Loucy (cell line): ENCODE measurements at regions not wholly inside any gene's neighbourhood (a gene's known extent, or its start where the extent isn't known, plus 50 kb on each side); places are given as distances from the start of the nearest gene placed in this dataset.

Experiments used
- H2AFZ ChIP-seq: fragments of 200-600 bp; sonication (generic); 2 replicates; pipeline ENCODE4 v1.6.0; 2016; ENCODE audit warnings: antibody characterized with exemption, mild to moderate bottlenecking, low read length, moderate library complexity
- H3F3A ChIP-seq: fragments of 200-600 bp; 2 replicates; pipeline ENCODE4 v1.6.0; 2016; ENCODE audit warnings: antibody characterized with exemption, low read depth, mild to moderate bottlenecking
- H3K27me3 ChIP-seq: fragments of 200-600 bp; sonication (generic); 2 replicates; pipeline ENCODE4 v1.6.1; 2014; ENCODE audit warnings: low read length, mild to moderate bottlenecking; ENCODE audit not compliant: insufficient read depth, poor library complexity, severe bottlenecking
- H3K36me3 ChIP-seq: fragments of 200-600 bp; sonication (generic); 2 replicates; pipeline ENCODE4 v1.6.1; 2016; ENCODE audit warnings: low read length; ENCODE audit not compliant: insufficient read depth
- H3K4me1 ChIP-seq: fragments of 200-600 bp; sonication (generic); 2 replicates; pipeline ENCODE4 v1.5.1; 2014; ENCODE audit warnings: low read length, mild to moderate bottlenecking; ENCODE audit not compliant: insufficient read depth, poor library complexity, severe bottlenecking
- H3K4me2 ChIP-seq: fragments of 200-600 bp; sonication (generic); 2 replicates; pipeline ENCODE4 v1.6.0; 2014; ENCODE audit warnings: antibody characterized with exemption, low read length, low read depth, mild to moderate bottlenecking; ENCODE audit not compliant: poor library complexity, severe bottlenecking
- H3K4me3 ChIP-seq: fragments of 200-600 bp; sonication (generic); 2 replicates; pipeline ENCODE4 v1.5.1; 2014; ENCODE audit warnings: low read length, mild to moderate bottlenecking, mixed read lengths; ENCODE audit not compliant: poor library complexity, severe bottlenecking
- H3K79me2 ChIP-seq: fragments of 200-600 bp; sonication (generic); 2 replicates; pipeline ENCODE4 v1.6.1; 2014; ENCODE audit warnings: low read length; ENCODE audit not compliant: insufficient read depth
- H3K9ac ChIP-seq: fragments of 200-600 bp; sonication (generic); 2 replicates; pipeline ENCODE4 v1.6.0; 2014; ENCODE audit warnings: mild to moderate bottlenecking, low read depth, low read length, moderate library complexity; ENCODE audit not compliant: poor library complexity, severe bottlenecking
- H3K9me2 ChIP-seq: fragments of 200-600 bp; sonication (generic); replicated peaks from 2 replicates; pipeline ENCODE4 v1.6.1; 2016; ENCODE audit warnings: low read depth, low read length, mixed read lengths
- H3K9me3 ChIP-seq: fragments of 200-600 bp; sonication (generic); 2 replicates; pipeline ENCODE4 v1.6.1; 2014; ENCODE audit warnings: mild to moderate bottlenecking, antibody characterized with exemption, low read length, low read depth; ENCODE audit not compliant: insufficient read depth
- H4K20me1 ChIP-seq: fragments of 200-600 bp; sonication (generic); 2 replicates; pipeline ENCODE4 v1.6.0; 2014; ENCODE audit warnings: antibody characterized with exemption, low read length, mild to moderate bottlenecking; ENCODE audit not compliant: insufficient read depth, poor library complexity, severe bottlenecking
- EZH2phosphoT487 ChIP-seq: fragments of 200-600 bp; IDR thresholded peaks from 2 replicates; pipeline ENCODE4 v1.6.1; 2018; ENCODE audit warnings: antibody characterized with exemption, mild to moderate bottlenecking, moderate library complexity, borderline replicate concordance
- TF ChIP-seq, protein P1 (sequence below): fragments of 200-600 bp; sonication (generic); conservative IDR thresholded peaks from 2 replicates; pipeline ENCODE4 v1.5.1; 2014; ENCODE audit warnings: mild to moderate bottlenecking, antibody characterized with exemption, low read length

DNA sequence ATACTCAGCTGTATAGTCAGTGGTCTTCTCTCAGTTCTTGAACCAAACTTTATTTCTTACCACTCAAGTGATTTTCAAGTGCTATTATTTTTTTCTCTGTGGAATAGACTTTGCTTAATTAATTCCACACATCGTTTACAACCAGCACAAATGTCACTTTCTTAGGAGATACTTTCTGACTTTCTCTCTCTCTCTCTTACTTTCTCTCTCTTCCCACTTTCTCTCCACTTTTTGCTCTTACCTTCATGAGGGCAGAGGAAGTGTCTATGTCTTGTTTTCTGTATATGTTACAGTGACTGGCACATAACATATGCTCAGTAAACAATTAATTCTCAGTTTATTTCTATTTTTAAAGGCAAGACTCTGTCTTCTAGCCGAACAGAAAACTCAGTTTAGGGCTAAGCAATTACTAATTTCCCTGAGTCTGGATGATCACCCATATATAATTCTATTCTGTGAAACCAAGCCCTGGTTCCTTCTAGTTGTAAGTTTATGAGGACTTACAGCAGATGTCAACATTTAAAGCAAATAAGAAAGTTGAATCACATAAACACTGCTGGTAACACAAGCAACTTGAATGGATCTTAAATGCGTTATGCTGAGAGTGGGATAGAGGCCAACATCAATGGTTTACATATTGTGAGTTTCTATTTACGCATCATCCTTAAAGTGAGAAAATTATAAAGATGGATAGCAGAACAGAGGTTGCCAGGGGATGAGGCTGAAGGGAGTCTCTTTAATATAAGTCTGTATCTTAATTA is 791.4 kb downstream of the MTRR start:
- Histone ChIP-seq H3K9me2 (no peaks in the 10 kb centered on the region), H4K20me1 (no peaks in the 10 kb centered on the region), H2AFZ (no peak overlapping the region), H3K4me2 (no peak overlapping the region), H3K9me3 (no peaks in the 10 kb centered on the region), H3K27me3 (no peaks in the 10 kb centered on the region), H3K4me1 (no peaks in the 10 kb centered on the region), H3K36me3 (no peaks in the 10 kb centered on the region), H3K4me3 (no peak overlapping the region), H3K79me2 (no peaks in the 10 kb centered on the region), H3F3A (no peaks in the 10 kb centered on the region), H3K9ac (no peak overlapping the region)
- TF ChIP-seq, protein P1, sequence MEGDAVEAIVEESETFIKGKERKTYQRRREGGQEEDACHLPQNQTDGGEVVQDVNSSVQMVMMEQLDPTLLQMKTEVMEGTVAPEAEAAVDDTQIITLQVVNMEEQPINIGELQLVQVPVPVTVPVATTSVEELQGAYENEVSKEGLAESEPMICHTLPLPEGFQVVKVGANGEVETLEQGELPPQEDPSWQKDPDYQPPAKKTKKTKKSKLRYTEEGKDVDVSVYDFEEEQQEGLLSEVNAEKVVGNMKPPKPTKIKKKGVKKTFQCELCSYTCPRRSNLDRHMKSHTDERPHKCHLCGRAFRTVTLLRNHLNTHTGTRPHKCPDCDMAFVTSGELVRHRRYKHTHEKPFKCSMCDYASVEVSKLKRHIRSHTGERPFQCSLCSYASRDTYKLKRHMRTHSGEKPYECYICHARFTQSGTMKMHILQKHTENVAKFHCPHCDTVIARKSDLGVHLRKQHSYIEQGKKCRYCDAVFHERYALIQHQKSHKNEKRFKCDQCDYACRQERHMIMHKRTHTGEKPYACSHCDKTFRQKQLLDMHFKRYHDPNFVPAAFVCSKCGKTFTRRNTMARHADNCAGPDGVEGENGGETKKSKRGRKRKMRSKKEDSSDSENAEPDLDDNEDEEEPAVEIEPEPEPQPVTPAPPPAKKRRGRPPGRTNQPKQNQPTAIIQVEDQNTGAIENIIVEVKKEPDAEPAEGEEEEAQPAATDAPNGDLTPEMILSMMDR: no peak
- no peak for TF ChIP-seq EZH2phosphoT487

DNA sequence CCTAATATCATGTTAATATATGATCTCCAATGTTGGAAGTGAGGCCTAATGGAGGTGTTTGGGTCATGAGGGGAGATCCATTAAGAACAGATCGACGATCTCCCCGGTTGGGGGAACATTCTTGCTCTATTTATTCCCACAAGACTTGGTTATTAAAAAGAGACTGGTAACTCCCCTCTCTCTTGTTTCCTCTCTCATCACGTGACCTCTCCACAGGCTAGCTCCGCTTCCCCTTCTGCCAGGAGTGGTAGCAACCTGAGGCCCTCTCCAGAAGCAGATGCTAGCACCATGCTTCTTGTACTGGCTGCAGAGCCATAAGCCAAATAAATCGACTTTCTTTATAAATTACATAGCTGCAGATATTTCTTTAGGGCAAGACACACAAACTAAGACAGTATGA is 794.4 kb downstream of the MTRR start:
- Histone ChIP-seq H3K4me2 (no peak overlapping the region), H4K20me1 (no peaks in the 10 kb centered on the region), H3K4me1 (no peaks in the 10 kb centered on the region), H3K27me3 (no peaks in the 10 kb centered on the region), H3K9me2 (no peaks in the 10 kb centered on the region), H3F3A (no peaks in the 10 kb centered on the region), H2AFZ (no peak overlapping the region), H3K9ac (no peak overlapping the region), H3K36me3 (no peaks in the 10 kb centered on the region), H3K79me2 (no peaks in the 10 kb centered on the region), H3K4me3 (no peak overlapping the region), H3K9me3 (no peaks in the 10 kb centered on the region)
- no peak for TF ChIP-seq EZH2phosphoT487

DNA sequence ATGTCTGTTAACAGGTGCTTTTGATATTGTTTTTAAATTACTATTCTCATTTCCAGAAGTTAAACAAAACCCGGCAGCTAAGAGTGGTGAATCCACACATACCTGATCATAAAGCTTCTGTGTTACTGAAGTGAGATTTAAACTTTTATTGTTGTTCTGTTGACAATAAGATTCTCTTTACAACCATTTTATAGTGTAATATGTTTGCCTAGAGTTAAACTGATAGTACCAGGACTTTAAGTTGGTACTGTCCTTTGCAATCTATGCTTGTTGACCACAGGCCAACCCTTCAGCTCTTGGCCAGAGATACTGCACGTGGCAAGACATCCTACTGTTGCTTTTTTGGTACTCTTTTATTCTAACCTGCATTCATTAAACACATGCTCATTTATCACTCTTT is 806.2 kb downstream of the MTRR start:
- H3K4me3 ChIP-seq: no peak overlapping the region
- no peaks in the 10 kb centered on the region for H4K20me1 ChIP-seq
- no peak for TF ChIP-seq EZH2phosphoT487
- TF ChIP-seq, protein P1: no peak
- H3K79me2 ChIP-seq: no peaks in the 10 kb centered on the region
- no peaks in the 10 kb centered on the region for H3K27me3 ChIP-seq
- no peaks in the 10 kb centered on the region for H3K4me1 ChIP-seq
- no peaks in the 10 kb centered on the region for H3F3A ChIP-seq
- no peak overlapping the region for H2AFZ ChIP-seq
- H3K9ac ChIP-seq: no peak overlapping the region
- no peak overlapping the region for H3K4me2 ChIP-seq
- H3K9me3 ChIP-seq: 0 out of 2 replicates have a peak, but pooled peaks cover 4% of the 10 kb centered on the region
- no peaks in the 10 kb centered on the region for H3K9me2 ChIP-seq
- no peaks in the 10 kb centered on the region for H3K36me3 ChIP-seq

DNA sequence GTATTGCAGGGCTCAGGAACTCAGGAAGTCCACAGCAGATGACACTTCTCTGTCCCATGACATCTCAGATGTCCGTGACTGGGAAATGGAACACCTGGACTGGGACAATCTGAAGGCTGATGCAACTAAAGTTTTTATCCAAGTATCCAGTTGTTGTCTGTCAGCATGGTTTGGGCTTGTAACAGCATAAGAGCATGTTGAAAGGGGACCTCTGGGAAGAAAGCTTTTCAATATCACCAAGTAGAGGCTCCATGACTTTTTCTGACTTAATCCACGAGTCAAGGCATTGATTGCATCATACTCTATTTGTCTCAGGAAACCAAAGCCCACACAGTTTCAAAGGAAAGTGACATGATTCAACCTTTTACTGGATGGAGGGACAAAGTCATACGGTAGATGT is 807.7 kb downstream of the MTRR start:
- Histone ChIP-seq H3K9ac (no peak overlapping the region), H4K20me1 (no peaks in the 10 kb centered on the region), H2AFZ (no peak overlapping the region), H3K9me3 (0 out of 2 replicates have a peak, but pooled peaks cover 4% of the 10 kb centered on the region), H3K4me2 (no peak overlapping the region), H3K27me3 (no peaks in the 10 kb centered on the region), H3K79me2 (no peaks in the 10 kb centered on the region), H3K9me2 (no peaks in the 10 kb centered on the region), H3F3A (no peaks in the 10 kb centered on the region), H3K4me1 (no peaks in the 10 kb centered on the region), H3K36me3 (no peaks in the 10 kb centered on the region), H3K4me3 (no peak overlapping the region)
- TF ChIP-seq, protein P1: no peak
- TF ChIP-seq EZH2phosphoT487: no peak
